HG03108 (cell line): ENCODE measurements at regions not wholly inside any gene's neighbourhood (a gene's known extent, or its start where the extent isn't known, plus 50 kb on each side); places are given as distances from the start of the nearest gene placed in this dataset.
"Not testable (repeated sequence)": the region's sequence is repeated elsewhere in the genome, so short reads cannot be mapped to it uniquely, and the experiment has no call there.

ENCODE experiments used
- ATAC-seq: cut with Tn5 transposase; IDR thresholded peaks from one replicate; pipeline ENCODE4 v1.9.1; 2021; ENCODE audit warnings: moderate library complexity; ENCODE audit not compliant: unreplicated experiment

- ATAC-seq, result not testable (repeated sequence)
Observed at GRCh38 chr17:64800987-64801386, 118.3 kb downstream of the LRRC37A3 start.

- ATAC-seq, result not testable (repeated sequence)
Observed at GRCh38 chr17:64800361-64800895, 118.8 kb downstream of the LRRC37A3 start.

GRCh38 chr17:64799543-64800188 is 119.6 kb downstream of the LRRC37A3 start:
- not testable (repeated sequence) for ATAC-seq

- not testable (repeated sequence) for ATAC-seq
Observed at GRCh38 chr17:64798961-64799360, 120.3 kb downstream of the LRRC37A3 start.

DNA sequence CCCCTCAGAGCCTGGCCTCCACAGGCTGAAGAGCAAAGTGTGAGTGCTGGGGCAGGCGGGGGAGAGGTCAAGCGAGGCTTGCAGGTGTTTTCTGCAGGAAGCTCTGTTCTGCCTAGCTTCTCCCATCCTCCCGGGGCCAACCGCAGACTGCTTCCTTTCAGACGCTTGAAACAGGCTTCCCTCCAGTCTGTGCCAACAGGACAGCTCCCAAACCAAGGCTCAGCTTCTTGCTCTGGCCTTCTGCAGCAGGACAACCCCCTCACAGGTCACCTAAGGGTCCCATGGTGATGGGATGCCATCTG is 120.8 kb downstream of the LRRC37A3 start:
- peak; percentile 77 for ATAC-seq

DNA sequence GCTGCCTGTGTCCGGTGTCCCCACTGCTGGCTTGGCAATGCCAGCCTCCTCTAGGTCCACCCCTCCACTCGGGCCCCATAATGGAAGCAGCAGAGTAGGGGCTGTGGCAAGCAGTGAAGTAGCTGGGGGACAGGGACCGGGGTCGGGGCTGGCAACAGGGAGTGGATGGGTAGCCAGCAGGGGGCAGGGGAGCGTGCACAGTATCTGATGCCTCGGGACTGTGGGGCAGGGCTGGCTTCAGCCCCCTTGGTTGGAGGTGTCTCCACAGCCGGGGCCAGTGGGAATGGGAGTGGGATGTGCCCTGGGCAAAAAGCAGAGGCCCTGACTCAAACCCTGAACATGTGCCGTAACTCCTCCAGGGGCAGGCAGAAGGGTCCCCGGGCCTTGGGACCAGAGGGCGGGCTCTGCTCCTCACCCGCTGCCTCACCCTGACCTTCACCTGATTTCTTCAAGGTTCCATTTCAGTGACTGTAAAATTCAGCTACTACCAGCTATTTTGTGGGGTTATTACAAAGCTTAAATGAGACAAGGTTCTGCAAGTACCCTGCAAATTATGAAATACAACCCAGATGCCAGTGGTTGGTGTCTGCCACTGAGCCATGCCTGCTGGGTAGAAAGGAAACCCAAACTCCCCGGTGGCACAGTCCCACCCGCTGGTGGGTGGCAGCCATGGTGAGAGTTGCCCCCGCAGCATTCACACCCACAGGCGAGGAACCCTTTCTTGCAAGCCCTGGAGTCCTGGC is 121.4 kb downstream of the LRRC37A3 start:
- not testable (repeated sequence) for ATAC-seq

DNA sequence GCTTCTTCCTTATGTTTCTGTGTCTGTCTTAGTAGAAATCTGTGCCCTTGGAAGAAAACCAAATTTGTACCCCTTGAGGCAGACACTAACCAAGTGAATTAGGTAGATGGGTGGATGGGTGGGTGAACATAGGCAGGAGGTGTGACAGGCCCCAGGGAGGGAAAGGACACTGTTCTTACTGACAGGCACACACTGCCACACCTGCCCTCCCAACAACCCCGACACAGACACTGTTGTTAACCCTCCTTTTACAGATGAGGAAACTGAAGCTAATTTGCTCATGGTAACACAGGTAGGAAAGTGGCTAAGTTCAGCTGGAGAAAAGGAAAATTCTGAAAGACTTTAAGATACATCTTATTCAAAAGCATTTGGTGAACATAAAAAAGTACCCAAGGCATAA is 123.9 kb downstream of the LRRC37A3 start:
- ATAC-seq, result not testable (repeated sequence)

- not testable (repeated sequence) for ATAC-seq
Observed at GRCh38 chr17:64794548-64795274, 124.6 kb downstream of the LRRC37A3 start.

- not testable (repeated sequence) for ATAC-seq
Observed at GRCh38 chr17:64794113-64794512, 125.2 kb downstream of the LRRC37A3 start.

- not testable (repeated sequence) for ATAC-seq
Observed at GRCh38 chr17:64792793-64793575, 126.3 kb downstream of the LRRC37A3 start.

- not testable (repeated sequence) for ATAC-seq
Observed at GRCh38 chr17:64792276-64792675, 127.0 kb downstream of the LRRC37A3 start.

- not testable (repeated sequence) for ATAC-seq
Observed at GRCh38 chr17:64791691-64792090, 127.6 kb downstream of the LRRC37A3 start.

DNA sequence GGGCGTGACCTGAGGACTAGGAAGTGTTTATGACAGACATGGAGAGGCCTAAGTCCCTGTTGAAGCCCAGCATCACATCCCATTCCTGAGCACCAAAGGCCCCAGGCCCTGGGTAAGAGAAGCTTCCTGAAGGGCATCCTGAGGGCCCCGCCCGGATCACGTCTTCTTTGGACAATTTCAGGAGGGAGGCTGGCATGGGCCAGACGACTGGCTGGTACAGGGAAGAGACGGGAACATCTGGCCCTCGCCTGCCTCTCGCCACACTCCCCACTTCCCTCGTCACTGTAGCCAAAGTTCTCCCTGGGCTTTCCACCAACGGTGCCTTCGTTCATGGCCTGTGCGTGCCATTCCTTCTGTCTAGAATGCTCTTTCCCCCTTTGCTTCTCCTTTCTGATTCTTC is 128.1 kb downstream of the LRRC37A3 start:
- ATAC-seq, result not testable (repeated sequence)

DNA sequence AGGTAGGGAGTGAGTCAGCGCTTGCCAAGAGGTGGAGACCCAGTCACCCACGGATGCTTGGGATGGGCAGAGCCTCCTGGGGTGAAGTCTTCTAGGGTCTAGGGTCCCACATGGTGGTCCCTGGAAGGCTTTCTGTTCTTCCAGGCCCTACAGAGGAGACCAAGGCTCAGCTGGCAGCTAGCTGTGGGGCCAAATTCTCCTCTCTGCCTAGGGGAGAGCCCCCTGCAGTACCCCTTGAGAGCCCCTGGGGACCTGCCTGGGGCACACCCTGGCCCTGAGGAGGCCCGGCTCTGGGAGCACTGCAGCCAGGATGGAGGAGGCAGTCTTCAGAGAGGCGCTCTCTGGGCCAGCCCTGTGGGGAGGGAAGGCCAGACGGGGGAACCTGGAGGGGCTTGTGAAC is 128.6 kb upstream of the SMURF2 start:
- ATAC-seq, result not testable (repeated sequence)

DNA sequence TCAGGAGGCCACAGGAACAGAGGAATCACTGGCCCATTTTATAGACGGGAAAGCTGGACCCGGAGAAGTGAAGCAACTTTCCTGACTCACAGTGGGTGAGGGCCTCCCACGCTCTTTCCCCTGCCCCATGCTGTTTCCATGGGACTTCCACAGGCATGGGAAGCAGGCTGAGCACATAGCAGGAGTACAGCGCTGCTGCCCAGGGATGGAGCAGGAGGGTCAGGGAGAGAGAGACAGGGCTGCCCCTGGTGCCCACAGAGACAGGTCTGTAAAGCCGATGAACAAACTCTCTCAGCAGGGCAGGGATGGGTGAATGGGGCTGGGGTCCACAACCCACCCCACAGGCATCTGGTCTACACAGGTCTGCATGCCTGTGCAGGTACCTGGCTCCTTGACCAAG is 128.1 kb upstream of the SMURF2 start:
- ATAC-seq, result not testable (repeated sequence)

- not testable (repeated sequence) for ATAC-seq
Observed at GRCh38 chr17:64789061-64789445, 126.9 kb upstream of the SMURF2 start.

DNA sequence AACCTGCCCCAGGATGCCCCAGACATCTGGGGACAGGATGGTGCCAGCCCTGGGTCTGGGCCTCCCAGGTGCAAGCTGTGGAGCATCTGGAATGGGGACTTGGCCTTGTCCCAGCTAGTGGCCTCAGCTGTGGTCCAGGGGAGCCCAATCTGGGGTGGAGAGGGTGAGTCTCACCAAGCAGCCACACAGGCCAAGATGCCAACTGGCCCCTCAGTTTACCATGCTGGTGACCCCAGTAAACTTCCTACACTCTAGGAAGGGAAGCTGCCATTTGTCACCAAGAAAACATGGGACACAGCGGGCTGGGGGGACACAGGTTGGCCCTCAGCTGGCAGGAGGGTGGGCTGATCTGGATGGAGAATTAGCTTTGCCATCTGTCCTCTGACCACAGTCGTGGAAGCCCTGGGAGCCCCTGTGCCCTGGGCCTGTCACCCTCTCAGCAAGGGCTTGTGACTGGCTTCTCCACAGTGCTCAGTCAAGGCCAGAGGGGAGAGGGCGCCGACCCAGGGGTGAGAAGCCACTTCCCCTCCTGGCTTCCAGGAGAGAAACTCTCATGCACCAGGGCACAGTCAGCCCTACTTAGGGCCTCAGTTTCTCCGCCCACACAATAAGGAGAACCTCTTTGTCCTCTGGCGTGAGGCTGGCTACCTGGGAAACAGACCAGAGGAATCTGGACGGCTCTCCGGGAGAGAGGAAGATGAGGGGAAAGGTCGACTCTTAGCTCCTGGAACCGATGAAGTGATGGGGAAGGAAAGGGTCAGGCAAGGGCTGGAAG is 126.4 kb upstream of the SMURF2 start:
- no peak for ATAC-seq

- ATAC-seq, result no peak
Observed at GRCh38 chr17:64787921-64788271, 125.8 kb upstream of the SMURF2 start.

- ATAC-seq, result no peak
Observed at GRCh38 chr17:64787255-64787920, 125.3 kb upstream of the SMURF2 start.

DNA sequence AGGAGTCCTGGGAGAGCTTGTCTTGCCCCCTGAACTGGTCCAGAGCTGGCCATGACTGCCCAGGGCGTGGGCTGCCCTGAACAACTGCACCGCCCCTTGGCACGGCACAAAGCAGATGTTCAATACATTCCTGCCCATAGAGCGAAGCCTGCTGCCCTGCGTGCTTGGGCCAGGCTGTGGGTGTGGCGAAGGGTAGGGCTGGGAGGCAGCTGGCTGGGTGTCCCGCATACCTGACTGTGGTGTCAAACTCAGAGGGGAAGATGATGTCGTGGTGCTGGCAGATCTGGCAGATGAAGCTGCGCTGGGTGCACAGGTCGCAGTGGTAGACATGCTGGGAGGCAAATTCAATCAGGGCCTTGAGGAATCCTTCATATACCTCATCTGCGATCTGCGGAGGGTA is 124.2 kb upstream of the SMURF2 start:
- no peak for ATAC-seq
